Spleen (tissue), 11 donors: ENCODE measurements at regions not wholly inside any gene's neighbourhood (a gene's known extent, or its start where the extent isn't known, plus 50 kb on each side); places are given as distances from the start of the nearest gene placed in this dataset.

Experiments
- DNase-seq: peaks from one replicate; pipeline ENCODE4 v3.0.0-alpha.2; 2020
- H3K27ac ChIP-seq, 8 donors: fragments of 200-600 bp; sonication (generic) in 7 of 8; 1 replicate in 4 of 8; 2 replicates in 4 of 8; pipeline versions ENCODE4 v1.5.0 to v1.8.0; 2016 to 2021; ENCODE audit warnings: inconsistent platforms in 4 of 8, mild to moderate bottlenecking in 4 of 8, moderate library complexity in 1 of 8
- H3K27me3 ChIP-seq, 7 donors: fragments of 200-600 bp; sonication (generic) in 6 of 7; replicated peaks in 1 of 7; 1 replicate in 4 of 7; 2 replicates in 3 of 7; pipeline versions ENCODE4 v1.5.0 to v1.8.0; 2016 to 2021; ENCODE audit warnings: inconsistent platforms in 3 of 7, mild to moderate bottlenecking in 1 of 7
- H3K36me3 ChIP-seq, 6 donors: fragments of 200-600 bp; sonication (generic) in 5 of 6; 1 replicate in 4 of 6; 2 replicates in 2 of 6; pipeline versions ENCODE4 v1.5.0 to v1.8.0; 2016 to 2021; ENCODE audit warnings: inconsistent platforms in 2 of 6
- H3K4me1 ChIP-seq, 6 donors: fragments of 200-600 bp; sonication (generic) in 5 of 6; 1 replicate in 3 of 6; 2 replicates in 3 of 6; pipeline versions ENCODE4 v1.5.0 to v1.8.0; 2016 to 2021; ENCODE audit warnings: inconsistent platforms in 3 of 6
- H3K4me3 ChIP-seq, 8 donors: fragments of 200-600 bp; sonication (generic) in 7 of 8; 1 replicate in 4 of 8; 2 replicates in 4 of 8; pipeline versions ENCODE4 v1.5.0 to v1.8.0; 2016 to 2021; ENCODE audit warnings: inconsistent platforms in 4 of 8, mild to moderate bottlenecking in 4 of 8, moderate library complexity in 2 of 8
- H3K9me3 ChIP-seq, 8 donors: fragments of 200-600 bp; sonication (generic) in 7 of 8; 1 replicate in 4 of 8; 2 replicates in 4 of 8; pipeline versions ENCODE4 v1.5.0 to v1.8.0; 2016 to 2021; ENCODE audit warnings: inconsistent platforms in 4 of 8
- POLR2A ChIP-seq, 3 donors: fragments of 450-650 bp; IDR thresholded peaks; one replicate each; pipeline ENCODE4 v1.5.1; 2017; ENCODE audit warnings: antibody characterized with exemption in 3 of 3, mild to moderate bottlenecking in 1 of 3
- POLR2AphosphoS5 ChIP-seq, 3 donors: sonication (generic); formaldehyde crosslinking; IDR thresholded peaks; one replicate each; pipeline ENCODE4 v1.5.1; 2017; ENCODE audit warnings: antibody characterized with exemption in 3 of 3
- WGBS, 5 donors: extraction: QIAGEN DNeasy Blood & Tissue Kit in 3 of 5; methylation state at CpG; one replicate each; pipeline versions ENCODE4 v1.1.5 to v1.1.7; 2013 to 2018; 5-methylcytosine and 5-hydroxymethylcytosine counted together
- intact Hi-C: fragments of 100-400 bp; cut with DNase I; formaldehyde crosslinking; loops from one replicate; pipeline ENCODE4 v1.15.0; 2023; ENCODE audit warnings: low total_unique reads
- TF ChIP-seq, protein P1 (sequence below), 11 experiments: fragments of 200-600 bp in 7 of 11; fragments of 450-650 bp in 4 of 11; sonication (generic) in 4 of 11; IDR thresholded peaks in 8 of 11; conservative IDR thresholded peaks in 3 of 11; 1 replicate in 7 of 11; 2 replicates in 4 of 11; pipeline versions ENCODE4 v1.4.0 to v1.8.0; 2016 to 2021; ENCODE audit warnings: antibody characterized with exemption in 11 of 11, inconsistent platforms in 4 of 11, mild to moderate bottlenecking in 1 of 11
- donor health status: healthy with polysubstance abuse.
- donor health status: DM: no; HTN: no; CAD: no; lungs with moderate emphysema.
- donor health status: DM: no; HTN: no; CAD: no.
- donor health status: Bipolar disorder and iron deficiency.
- donor health status: healthy.
- donor health status: DM: no; HTN: no; CAD: no.
- donor health status: DM: yes; HTN: yes; CAD: no.

GRCh38 chr5:27313549-27313948 lies 275.2 kb upstream of the CDH9 start:
- WGBS, 5 donors = 24 to 47% (median 29%) methylated on average over 4 of the region's 4 CpGs
- Histone ChIP-seq H3K27me3 (no peaks in the 10 kb centered on the region), H3K4me3 (no peak overlapping the region), H3K9me3 (peaks cover 0 to 6% (median 0%) of the 10 kb centered on the region in 8 donors), H3K27ac (no peak overlapping the region), H3K4me1 (no peaks in the 10 kb centered on the region), H3K36me3 (no peaks in the 10 kb centered on the region)
- intact Hi-C loops = no loop called here
- TF ChIP-seq POLR2A (IDR thresholded peaks at IDR 0.05) (no peak), POLR2AphosphoS5 (IDR thresholded peaks at IDR 0.05) (no peak)
- TF ChIP-seq, protein P1, sequence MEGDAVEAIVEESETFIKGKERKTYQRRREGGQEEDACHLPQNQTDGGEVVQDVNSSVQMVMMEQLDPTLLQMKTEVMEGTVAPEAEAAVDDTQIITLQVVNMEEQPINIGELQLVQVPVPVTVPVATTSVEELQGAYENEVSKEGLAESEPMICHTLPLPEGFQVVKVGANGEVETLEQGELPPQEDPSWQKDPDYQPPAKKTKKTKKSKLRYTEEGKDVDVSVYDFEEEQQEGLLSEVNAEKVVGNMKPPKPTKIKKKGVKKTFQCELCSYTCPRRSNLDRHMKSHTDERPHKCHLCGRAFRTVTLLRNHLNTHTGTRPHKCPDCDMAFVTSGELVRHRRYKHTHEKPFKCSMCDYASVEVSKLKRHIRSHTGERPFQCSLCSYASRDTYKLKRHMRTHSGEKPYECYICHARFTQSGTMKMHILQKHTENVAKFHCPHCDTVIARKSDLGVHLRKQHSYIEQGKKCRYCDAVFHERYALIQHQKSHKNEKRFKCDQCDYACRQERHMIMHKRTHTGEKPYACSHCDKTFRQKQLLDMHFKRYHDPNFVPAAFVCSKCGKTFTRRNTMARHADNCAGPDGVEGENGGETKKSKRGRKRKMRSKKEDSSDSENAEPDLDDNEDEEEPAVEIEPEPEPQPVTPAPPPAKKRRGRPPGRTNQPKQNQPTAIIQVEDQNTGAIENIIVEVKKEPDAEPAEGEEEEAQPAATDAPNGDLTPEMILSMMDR (IDR thresholded peaks at IDR 0.05 in 8 of 11, conservative IDR thresholded peaks at IDR 0.05 in 3 of 11) = no peak
- no peak for DNase-seq

GRCh38 chr5:27312291-27312893 lies 274.0 kb upstream of the CDH9 start:
- intact Hi-C loops = no loop called here
- no peaks in the 10 kb centered on the region for H3K27me3 ChIP-seq
- DNase-seq = no peak
- H3K9me3 ChIP-seq = no peaks in the 10 kb centered on the region
- WGBS, 5 donors = 77 to 84% (median 79%) methylated on average over 5 of the region's 5 CpGs
- H3K4me1 ChIP-seq = no peaks in the 10 kb centered on the region
- H3K4me3 ChIP-seq = no peak overlapping the region
- no peak overlapping the region for H3K27ac ChIP-seq
- no peaks in the 10 kb centered on the region for H3K36me3 ChIP-seq
- no peak for TF ChIP-seq POLR2A (IDR thresholded peaks at IDR 0.05)

GRCh38 chr5:27311544-27311943 lies 273.2 kb upstream of the CDH9 start:
- DNase-seq = no peak
- WGBS, 5 donors = 20 to 56% (median 46%) methylated on average over 1 of the region's 1 CpG

GRCh38 chr5:27308153-27308552 lies 269.8 kb upstream of the CDH9 start:
- no peaks in the 10 kb centered on the region for H3K27me3 ChIP-seq
- no peak for DNase-seq
- TF ChIP-seq, protein P1 (IDR thresholded peaks at IDR 0.05 in 8 of 11, conservative IDR thresholded peaks at IDR 0.05 in 3 of 11) = no peak
- TF ChIP-seq POLR2AphosphoS5 (IDR thresholded peaks at IDR 0.05) (no peak), POLR2A (IDR thresholded peaks at IDR 0.05) (no peak)
- 79 to 93% (median 81%) methylated on average over 4 of the region's 4 CpGs for WGBS, 5 donors
- H3K36me3 ChIP-seq = no peaks in the 10 kb centered on the region
- H3K4me3 ChIP-seq = no peak overlapping the region
- H3K9me3 ChIP-seq = peaks cover 0 to 7% (median 0%) of the 10 kb centered on the region in 8 donors
- intact Hi-C loops = no loop called here
- H3K4me1 ChIP-seq = no peaks in the 10 kb centered on the region
- no peak overlapping the region for H3K27ac ChIP-seq

More at GRCh38 chr5:27311544-27311943, 273.2 kb upstream of the CDH9 start:
- intact Hi-C loops = no loop called here
- Histone ChIP-seq H3K36me3 (no peaks in the 10 kb centered on the region), H3K4me1 (no peaks in the 10 kb centered on the region), H3K27ac (no peak overlapping the region), H3K4me3 (no peak overlapping the region), H3K9me3 (peaks cover 0 to 7% (median 0%) of the 10 kb centered on the region in 8 donors), H3K27me3 (no peaks in the 10 kb centered on the region)
- TF ChIP-seq POLR2A (IDR thresholded peaks at IDR 0.05) = no peak
- no peak for TF ChIP-seq POLR2AphosphoS5 (IDR thresholded peaks at IDR 0.05)
- TF ChIP-seq, protein P1 (IDR thresholded peaks at IDR 0.05 in 8 of 11, conservative IDR thresholded peaks at IDR 0.05 in 3 of 11) = no peak
